ENCODE measurements at regions not wholly inside any gene's neighbourhood (a gene's known extent, or its start where the extent isn't known, plus 50 kb on each side); places are given as distances from the start of the nearest gene placed in this dataset.
"Not testable (repeated sequence)": the region's sequence is repeated elsewhere in the genome, so short reads cannot be mapped to it uniquely, and the experiment has no call there.

DNA sequence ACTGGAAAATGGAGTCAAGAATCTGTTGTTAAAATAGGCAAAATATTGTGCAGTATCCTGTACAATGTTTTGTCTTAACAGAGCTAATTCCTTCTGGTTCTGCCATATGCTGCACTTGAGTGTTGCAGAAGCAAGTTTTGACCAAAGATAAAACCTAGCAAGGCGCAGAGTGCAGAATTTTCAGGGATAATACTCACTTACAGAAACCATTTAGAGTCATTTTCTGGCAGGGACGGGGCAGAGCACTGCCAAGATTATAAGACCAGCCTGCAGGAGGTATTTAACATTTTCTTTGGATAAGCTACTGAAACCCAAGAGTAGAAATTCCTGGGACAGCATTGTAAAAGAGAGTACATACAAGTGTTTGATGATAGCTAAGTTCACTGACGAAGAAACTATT is 159.5 kb upstream of the EDNRB start:
- no peak for DNase-seq

GRCh38 chr13:78067290-78067689 is 148.7 kb upstream of the EDNRB start:
- DNase-seq, result no peak

DNA sequence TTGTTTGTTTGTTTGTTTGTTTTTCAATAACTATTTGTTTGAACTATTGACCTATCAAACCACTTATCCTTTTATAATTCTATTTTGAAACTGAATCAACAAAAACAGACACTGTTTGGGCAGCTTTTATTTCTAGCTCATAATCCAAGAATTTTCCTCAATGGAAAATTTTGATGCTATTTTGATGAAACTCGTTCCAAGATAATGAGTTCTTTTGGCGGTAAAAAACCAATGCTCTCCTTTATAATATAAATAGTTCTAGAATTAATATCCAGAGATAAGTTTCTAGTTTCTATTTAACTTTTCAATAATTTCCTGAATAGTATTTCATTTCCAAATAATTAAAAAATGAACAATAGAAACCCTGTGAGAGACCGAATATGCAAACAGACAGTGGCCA is 146.5 kb upstream of the EDNRB start:
- DNase-seq, result no peak

- DNase-seq, result no peak
Measured at GRCh38 chr13:78061806-78062205, 143.2 kb upstream of the EDNRB start.

DNA sequence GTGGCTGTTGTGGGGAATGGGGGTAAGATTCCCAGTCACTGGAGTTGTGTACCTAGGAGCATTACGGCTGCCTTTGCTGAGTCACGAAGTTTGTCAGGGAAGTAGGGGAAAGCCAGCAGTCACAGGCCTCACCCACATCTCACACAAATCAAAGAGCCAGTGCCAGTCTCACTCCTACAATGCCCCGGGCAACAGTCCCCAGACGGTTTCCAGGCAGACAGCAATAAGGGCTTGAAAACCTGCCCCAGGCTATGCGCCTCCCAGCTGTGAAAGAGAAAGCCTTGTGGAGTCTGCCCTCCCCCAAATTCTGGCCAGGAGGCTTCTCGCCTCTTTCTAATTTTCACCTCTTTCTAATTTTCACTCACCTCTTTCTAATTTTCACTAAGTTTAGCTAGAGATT is 142.3 kb upstream of the EDNRB start:
- no peak for DNase-seq

- DNase-seq, result not testable (repeated sequence)
Measured at GRCh38 chr13:78056865-78057264, 138.2 kb upstream of the EDNRB start.

DNA sequence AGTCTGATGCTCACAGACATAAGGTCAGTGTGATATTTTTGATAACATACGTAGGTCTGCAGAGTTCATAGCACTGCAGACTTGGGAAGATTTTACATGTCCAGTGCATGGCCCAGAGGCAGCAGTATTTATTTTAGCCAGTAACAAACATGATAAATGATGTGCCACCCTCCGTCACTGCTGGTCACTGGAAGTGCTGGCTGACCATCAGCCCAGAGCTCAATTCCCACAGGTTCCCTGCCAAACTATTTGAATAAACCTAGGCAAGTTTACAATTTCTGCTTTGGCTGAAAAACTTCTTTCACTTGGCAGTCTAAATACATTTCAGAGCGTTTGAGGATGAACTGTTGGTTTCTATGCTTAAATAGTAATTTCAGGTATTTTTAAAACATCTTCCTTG is 135.5 kb upstream of the EDNRB start:
- DNase-seq, result no peak

GRCh38 chr13:78047151-78047550 is 128.5 kb upstream of the EDNRB start:
- DNase-seq, result no peak

GRCh38 chr13:78046331-78046730 is 127.7 kb upstream of the EDNRB start:
- DNase-seq, result no peak

DNA sequence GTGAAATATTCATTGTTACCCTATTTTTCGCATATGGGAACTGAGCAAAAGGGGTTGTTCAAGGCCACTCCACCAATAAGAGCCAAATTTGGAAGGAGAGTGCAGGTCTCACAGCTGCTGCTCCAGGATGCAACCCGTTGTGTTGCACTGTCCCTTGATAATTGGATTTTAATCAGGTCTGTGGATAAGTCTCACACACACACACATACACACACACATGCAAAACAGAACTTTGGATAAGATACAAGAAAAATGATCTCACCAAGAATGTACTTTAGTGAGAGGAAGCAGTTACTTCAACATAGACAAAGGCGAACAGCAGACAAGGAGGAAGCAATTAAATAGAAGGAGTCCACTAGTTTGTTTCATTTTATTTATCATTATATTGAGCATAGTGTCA is 127.3 kb upstream of the EDNRB start:
- DNase-seq, result peak; percentile 52

DNA sequence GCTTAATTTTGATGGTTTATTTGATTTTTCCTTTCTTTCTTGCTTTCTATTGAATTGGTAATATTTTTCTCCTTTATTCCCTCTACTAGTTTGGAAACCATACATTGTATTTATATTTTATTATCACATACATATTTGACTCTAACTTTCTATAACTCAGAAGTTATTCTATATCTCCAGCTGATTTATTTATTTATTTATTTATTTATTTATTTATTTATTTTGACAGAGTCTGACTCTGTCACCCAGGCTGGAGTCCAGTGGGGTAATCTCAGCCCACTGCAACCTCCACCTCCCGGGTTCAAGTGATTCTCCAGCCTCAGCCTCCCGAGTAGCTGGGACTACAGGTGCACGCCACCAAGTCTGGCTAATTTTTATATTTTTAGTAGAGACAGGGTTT is 122.7 kb upstream of the EDNRB start:
- not testable (repeated sequence) for DNase-seq

DNA sequence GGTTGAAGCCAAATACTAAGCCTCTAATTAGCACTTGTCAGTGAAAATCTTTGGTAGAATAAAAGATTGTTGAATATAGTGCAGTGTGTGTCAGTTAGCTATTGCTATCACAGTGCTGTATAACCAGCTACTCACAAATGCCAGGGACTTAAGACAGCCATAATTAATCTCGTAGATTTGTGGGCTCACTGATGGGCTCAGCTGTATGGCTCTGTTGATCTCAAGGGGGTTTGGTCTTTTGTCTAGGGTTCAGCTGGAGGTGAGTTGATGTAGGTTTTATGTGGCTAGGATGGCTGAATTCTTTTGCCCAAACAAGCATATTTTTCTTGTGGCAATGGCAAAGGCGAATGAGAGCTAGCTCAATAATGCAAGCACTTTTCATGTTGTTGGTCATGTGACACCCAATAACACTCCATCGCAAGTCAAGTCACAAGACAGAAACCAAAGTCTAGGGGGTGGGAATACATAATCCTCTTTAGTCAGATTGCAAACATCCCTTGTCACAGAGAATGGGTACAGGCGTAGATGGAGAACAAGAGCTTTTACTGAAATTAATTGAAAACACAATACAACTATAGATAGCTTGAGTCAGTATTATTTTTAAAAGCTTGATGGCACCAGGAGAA is 121.7 kb upstream of the EDNRB start:
- no peak for DNase-seq

- DNase-seq, result peak; percentile 53
Measured at GRCh38 chr13:78036841-78037240, 118.2 kb upstream of the EDNRB start.

DNA sequence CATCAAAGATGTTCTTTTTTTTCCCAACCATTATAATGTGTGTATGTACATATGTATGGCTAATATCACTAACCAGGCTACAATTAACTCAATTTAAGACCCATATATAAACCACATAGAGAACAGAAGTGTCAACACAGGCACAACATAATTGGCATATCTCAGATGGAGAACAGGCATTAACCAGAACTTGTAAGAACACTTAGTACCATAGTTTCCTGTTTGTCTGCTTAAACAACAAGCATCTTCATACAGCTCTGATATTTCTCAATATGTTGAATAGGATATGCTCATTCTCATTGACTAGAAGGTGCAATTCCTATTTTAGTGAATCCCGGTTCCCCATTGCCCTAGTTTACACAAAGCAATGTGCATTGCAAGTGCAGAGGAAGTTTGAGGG is 116.9 kb upstream of the EDNRB start:
- DNase-seq, result no peak

- no peak for DNase-seq
Measured at GRCh38 chr13:78033509-78033908, 114.9 kb upstream of the EDNRB start.

DNA sequence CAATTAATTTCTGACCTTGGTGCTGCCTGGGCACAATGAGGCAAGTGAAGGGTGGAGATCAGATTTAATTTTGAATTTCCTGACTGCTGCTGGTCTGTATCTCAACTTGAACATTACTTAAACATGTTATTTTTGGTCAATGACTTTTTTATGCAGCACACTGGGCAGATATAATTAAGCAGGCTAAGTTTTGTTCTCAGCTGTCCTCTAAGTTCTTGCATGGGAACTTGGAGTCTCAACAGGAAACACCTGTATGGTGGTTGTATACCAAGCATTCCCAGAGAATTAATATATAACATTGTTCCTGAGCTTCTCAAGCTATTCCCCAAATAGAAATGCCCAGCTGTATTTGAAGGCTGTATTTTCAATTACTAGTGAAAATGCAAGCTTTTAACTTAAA is 113.5 kb upstream of the EDNRB start:
- DNase-seq, result no peak

DNA sequence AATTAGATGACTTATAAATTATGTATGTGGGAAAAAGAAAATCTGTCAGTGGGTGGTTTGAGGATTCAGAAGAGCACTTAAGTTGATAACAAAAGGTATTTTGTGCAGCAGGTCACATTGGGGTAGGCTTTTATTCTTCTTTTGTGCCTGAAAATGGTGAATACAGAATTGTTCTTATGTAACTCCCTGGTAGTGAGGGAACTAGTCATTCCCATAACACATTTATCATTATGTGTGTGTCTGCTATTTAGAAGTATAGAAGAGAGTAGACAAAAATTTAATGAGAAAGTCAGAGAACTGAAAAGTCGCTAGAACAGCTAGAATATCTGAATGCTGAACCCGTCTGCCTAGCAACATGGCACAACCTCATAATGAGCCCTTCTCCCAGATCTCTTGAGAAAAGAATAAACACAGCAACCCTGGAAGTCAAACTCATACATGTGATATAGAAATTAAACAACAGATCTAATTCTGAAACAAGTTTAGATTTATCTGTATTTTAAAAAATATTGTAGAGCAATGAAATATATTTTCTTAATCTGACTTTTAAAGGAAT is 111.8 kb upstream of the EDNRB start:
- DNase-seq, result no peak

DNA sequence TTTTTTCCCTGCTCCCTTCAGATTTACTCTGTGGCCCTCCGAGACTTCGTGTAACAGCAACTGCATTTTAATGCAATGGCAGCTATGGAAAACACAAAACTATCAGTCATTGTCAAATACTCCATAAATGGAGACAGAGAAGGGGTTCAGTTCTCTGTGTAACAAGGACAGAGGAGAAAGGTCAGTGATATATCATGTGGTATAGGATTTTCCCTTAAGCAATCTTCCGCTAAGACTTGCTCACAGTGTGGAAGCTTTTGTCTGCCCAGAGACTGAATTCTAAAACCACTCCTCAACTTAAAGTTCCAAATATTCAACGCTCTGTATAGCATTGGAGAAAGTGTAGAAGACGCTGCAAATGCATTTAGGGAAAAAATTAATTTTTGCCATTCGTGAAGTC is 111.3 kb upstream of the EDNRB start:
- DNase-seq, result no peak

DNA sequence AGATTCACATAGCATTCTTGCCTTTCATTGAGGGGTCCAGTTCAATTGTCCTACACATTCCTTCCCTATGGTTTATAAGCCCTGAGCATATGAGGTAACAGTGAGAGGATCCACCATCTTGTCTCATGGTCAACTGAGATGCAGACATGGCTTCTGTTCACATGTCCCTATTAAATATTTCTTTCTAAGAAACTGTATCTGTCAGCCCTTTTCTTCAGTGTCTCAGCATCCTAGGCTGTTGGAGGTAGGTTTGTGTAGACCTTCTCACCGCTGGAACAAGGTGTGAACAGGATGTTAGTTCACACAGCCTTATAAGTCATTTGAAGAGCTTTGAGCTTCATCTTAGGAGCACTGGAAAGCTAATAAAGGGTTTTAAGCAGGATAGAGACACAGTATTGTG is 110.3 kb upstream of the EDNRB start:
- no peak for DNase-seq

DNA sequence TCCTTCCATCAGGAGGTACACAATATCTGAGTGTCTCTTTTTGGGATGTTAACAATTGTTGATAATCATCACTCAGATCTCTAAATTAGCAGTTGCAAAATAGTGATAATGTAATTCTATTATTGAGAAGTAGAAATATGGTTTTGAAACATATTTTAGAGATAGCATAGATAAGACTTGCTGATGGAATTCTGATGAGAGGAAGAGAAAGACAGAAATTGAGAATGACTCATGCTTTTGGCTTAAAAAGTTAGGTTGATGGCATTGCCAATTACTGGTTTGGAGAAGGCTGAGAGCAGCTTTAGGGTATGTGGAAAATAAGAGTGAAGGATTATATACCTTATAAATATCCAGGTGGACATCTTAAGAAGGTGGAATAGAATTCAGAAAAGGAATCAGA is 106.4 kb upstream of the EDNRB start:
- no peak for DNase-seq

- DNase-seq, result no peak
Measured at GRCh38 chr13:78022164-78022877, 103.7 kb upstream of the EDNRB start.

GRCh38 chr13:78020861-78021260 is 102.2 kb upstream of the EDNRB start:
- DNase-seq, result no peak

- DNase-seq, result no peak
Measured at GRCh38 chr13:78015782-78016181, 97.2 kb upstream of the EDNRB start.

- no peak for DNase-seq
Measured at GRCh38 chr13:78012046-78012445, 93.4 kb upstream of the EDNRB start.
